ENCODE measurements at regions not wholly inside any gene's neighbourhood (a gene's known extent, or its start where the extent isn't known, plus 50 kb on each side); places are given as distances from the start of the nearest gene placed in this dataset.
A peak's percentile ranks its signal among the peaks of the same experiment; 100 is the strongest.

DNA sequence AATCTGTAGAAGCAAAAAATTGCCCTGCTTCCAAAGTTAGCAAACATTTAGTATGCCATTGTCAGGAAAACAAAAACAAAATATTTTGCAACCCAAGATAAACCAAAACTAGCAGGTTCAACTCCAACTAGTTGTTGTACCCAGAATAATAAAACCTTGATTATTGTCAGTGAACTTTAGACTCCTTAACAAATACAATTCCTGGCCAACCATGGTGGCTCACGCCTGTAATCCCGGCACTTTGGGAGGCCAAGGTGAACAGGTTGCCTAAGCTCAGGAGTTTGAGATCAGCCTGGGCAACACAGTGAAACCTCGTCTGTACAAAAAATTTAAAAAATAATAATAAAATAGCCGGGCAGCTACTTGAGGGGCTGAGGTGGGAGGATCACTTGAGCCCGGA is 53.6 kb upstream of the EPCAM start:
- DNase-seq: no peak

DNA sequence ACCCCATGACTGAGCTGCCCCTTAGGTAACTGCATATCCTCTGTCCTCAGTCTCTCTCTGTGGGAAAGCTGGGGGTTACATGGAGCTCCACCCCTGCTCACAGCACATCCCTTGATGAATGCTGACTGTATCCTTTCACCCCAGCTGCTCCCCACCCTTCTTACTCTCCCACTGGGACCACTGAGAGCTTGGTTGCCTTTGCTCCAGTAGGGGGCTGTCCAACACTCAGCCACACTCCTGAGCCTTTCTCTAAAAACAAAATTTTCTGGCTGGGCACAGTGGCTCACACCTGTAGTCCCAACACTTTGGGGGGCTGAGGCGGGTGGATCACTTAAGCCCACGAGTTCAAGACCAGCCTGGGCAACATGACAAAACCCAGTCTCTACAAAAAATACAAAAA is 55.4 kb upstream of the EPCAM start:
- DNase-seq: no peak

DNA sequence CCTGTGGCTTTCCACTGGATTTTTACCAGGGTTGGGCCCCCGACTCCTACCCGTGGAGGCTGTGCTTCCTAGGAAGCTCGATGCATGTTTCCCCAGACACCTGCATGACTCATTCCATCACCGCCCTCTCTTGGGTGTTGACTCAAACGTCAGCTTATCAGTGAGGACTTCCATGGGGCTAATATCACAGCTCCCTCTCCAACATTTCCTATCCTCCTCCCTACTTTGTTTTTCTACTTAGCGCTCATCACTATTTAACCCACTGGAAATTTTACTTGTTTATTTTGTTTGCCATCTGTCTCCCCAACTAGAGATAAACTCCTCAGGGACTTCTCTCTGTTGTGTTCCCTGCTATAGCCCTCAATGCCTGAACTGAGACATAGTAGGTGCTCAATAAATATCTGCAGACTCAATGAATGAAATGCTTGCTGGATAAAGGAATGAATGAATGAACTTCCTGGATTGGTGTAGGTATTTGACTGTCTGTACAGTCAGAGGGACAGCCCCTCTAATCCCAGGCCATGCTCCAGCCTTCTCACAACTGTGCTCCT is 55.9 kb upstream of the EPCAM start:
- peak in 1 of 56 donors; percentile 23 for DNase-seq

- DNase-seq: no peak
Observed at GRCh38 chr2:47312491-47312850, 56.6 kb upstream of the EPCAM start.

DNA sequence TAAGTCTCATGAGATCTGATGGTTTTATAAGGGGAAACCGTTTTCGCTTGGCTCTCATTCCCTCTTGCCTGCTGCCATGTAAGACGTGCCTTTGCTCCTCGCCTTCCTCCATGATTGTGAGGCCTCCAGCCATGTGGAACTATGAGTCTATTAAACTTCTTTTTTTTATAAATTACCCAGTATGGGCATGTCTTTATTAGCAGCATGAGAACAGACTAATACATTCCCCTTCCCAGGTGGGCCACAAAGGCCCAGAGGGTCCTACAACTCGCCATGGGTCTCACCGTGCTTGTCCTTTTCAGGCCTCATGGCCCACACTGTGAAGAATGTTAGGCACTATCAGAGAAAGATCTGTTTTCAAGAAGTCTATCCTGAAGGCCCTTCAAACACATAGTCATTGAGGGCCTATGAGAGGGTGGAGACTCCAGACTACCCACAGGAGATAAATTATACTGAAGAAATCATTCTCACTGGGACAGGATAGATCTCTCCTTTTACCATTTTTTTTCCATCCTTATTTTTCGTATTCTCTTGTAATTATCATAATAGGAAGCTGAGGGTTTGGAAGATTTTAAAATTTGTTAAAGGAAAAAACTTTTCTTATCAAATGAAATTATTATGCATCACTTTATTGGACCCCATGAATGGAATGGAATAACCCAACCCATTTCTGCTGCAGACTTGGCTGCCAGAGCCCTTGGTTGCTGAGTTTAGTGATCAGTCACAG is 57.2 kb upstream of the EPCAM start:
- no peak for DNase-seq

DNA sequence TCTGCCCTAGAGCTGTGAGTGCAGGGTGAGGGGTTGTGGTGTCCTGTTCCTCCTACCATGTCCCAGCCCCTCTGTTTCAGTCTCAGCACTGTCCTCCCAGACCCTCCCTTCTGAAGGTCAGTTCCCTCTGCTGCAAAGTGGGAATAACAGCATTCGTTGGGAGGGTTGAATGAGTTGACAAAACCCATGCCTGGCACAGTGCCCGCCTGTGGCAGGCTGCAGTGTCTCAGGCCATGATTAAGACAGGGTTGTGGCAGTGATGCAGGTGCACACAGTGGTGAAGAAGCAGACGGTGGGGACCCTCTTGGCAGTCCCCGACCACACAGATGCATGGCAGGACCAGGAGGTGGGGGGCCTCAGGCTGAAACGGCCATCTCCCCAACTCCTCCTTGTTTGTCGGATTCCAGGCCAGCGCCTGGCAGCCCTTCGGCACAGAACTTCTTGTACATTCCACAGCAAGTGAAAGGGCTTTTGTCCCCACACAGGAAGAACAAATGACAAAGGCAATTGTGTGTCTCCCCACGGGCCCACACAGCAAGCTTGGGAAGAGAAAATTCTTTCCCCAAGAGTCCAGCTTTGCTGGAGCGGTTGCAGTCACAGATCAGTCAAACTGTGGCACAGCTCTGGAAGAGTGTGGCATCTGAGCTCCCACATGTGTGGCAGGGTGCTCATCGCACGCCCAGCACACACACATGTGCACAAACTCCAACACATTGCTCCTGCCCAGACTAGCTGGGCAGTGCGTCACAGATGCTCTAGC is 58.1 kb upstream of the EPCAM start:
- peak; percentile 35 to 95 (median 83) for DNase-seq

DNA sequence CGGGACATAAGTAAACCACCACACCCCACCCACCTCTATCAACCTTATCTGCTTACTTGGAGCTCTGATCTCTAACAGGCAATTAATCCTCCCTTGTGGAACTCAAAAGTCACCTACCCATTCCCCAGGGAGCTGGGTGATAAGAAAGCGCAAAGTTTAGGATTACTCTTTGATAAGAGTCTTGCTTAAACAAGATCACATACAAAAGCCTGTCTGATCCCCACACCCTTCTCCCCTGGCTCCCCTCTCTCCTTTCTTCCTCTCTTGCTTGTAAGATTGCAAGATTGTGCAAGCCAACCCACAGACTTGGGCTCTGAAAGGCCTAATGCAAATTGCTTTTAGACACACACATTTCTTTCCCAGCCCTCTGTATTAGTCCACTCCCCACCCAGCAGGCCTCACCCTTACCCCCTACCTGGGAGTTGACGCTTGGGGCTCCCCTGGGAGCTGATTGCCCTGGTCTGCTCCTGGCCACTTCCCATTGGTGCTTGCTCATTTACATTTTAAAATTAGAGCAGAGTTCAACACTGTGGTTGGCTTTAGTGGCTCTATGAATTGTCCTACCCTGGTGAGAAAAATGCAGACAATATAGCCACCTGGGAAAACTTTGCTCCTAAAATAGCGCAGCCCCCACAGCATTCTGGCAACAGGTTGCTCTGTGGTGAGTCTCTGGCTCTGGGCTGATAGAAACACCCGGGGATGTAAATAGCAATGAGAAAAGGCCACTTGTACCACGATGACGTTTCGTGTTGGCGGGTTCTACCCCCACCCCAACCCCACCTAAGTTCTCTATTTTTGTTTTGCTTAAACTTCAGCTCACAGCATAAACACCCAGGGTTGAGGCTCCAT is 58.9 kb upstream of the EPCAM start:
- DNase-seq: peak in 23 of 56 donors; percentile 41 to 89 (median 58)

- peak in 9 of 56 donors; percentile 4 to 61 (median 35) for DNase-seq
Observed at GRCh38 chr2:47309472-47309951, 59.6 kb upstream of the EPCAM start.

GRCh38 chr2:47307066-47307465 is 62.0 kb upstream of the EPCAM start:
- peak in 5 of 56 donors; percentile 11 to 49 (median 27) for DNase-seq

- no peak for DNase-seq
Observed at GRCh38 chr2:47304654-47305053, 64.5 kb upstream of the EPCAM start.

- no peak for DNase-seq
Observed at GRCh38 chr2:47303341-47304148, 65.6 kb upstream of the EPCAM start.

DNA sequence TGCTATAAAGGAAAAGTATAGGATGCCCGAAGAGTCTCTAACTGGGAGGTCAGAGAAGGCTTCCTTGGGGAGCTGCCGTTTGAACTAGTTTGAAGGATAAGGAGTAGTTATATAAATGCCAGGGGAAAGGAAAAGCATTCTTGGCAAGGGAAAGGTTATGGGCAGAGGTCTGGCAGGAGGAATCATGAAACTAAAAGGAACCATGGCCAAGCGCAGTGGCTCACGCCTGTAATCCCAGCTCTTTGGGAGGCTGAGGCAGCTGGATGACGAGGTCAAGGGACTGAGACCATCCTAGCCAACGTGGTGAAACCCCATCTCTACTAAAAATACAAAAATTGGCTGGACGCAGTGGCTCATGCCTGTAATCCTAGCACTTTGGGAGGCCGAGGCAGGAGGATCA is 66.8 kb upstream of the EPCAM start:
- DNase-seq: no peak

- DNase-seq: no peak
Observed at GRCh38 chr2:47301731-47302130, 67.4 kb upstream of the EPCAM start.

- DNase-seq: no peak
Observed at GRCh38 chr2:47301277-47301618, 67.9 kb upstream of the EPCAM start.

DNA sequence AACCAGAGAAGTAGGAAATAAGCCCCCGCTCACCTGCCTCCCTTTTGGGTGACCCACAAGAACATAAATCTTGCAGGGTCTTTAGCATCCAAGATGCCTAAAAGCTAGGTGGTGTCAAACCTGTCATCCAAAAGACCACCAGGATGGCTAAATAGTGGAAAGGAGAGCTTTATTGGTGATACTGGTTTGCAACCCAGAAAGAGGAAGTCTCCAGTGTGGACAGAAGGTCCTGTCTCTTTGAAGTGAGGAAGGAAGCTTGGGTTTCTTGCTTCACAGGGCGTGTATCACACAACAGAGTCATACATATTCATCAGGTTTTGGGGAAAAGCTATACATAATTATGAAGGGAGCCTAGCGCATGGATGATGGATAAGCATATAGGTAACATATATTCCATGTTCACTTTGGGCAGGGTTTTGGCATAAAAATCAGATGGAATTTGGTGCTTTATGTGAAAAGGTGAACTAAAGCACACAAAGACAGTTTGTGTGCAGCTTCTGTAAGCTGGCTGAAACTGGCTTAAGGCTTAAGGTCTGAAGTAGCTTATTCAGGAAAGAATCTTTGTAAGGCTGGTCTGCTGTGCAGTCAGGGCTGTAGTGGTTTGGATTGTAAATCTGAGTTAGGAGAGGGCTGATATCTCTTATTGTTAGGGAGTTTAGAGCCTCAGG is 68.4 kb upstream of the EPCAM start:
- DNase-seq: peak in 1 of 56 donors; percentile 19

GRCh38 chr2:47300081-47300480 is 69.0 kb upstream of the EPCAM start:
- no peak for DNase-seq

DNA sequence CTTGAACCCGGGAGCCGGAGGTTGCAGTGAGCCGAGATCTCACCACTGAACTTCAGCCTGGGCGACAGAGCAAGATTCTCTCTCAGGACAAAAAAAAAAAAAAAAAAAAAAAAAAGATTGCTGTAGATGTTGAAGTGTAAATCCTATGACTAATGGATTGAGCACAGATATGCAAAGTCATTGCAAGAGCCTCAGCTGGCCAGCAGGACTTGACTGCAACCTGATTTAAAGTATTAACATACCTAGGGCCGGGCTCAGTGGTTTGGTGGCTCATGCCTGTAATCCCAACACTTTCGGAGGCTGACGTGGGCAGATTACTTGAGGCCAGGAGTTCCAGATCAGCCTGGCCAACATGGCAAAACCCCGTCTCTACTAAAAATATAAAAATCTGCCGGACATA is 69.6 kb upstream of the EPCAM start:
- DNase-seq: no peak

- no peak for DNase-seq
Observed at GRCh38 chr2:47298771-47299170, 70.3 kb upstream of the EPCAM start.

- no peak for DNase-seq
Observed at GRCh38 chr2:47297767-47298425, 71.2 kb upstream of the EPCAM start.
